Pancreas (tissue), 10 donors: ENCODE measurements at regions not wholly inside any gene's neighbourhood (a gene's known extent, or its start where the extent isn't known, plus 50 kb on each side); places are given as distances from the start of the nearest gene placed in this dataset.
"Not testable (repeated sequence)": the region's sequence is repeated elsewhere in the genome, so short reads cannot be mapped to it uniquely, and the experiment has no call there.

Experiments used
- ATAC-seq, 4 donors: fragments of 200-7000 bp; cut with Tn5 transposase; one replicate each; pipeline versions ENCODE4 v1.8.0 to v1.9.1; 2020; ENCODE audit warnings: mild to moderate bottlenecking in 4 of 4, moderate library complexity in 4 of 4
- DNase-seq, 6 donors: peaks; one replicate each; pipeline ENCODE4 v3.0.0-alpha.2; 2020
- FAIRE-seq: peaks from 2 replicates; lab custom pipeline; 2012; peaks lifted over from hg19 to GRCh38; lab: Jason Lieb, UNC
- H3K27ac ChIP-seq, 4 donors: fragments of 200-600 bp; sonication (generic); 1 replicate in 3 of 4; 2 replicates in 1 of 4; pipeline versions ENCODE4 v1.5.0 to v1.8.0; 2020
- H3K27me3 ChIP-seq, 4 donors: fragments of 200-600 bp; one replicate each; pipeline ENCODE4 v1.8.0; 2021
- H3K36me3 ChIP-seq, 3 donors: fragments of 200-600 bp; sonication (generic) in 1 of 3; one replicate each; pipeline versions ENCODE4 v1.5.0 to v1.8.0; 2020 to 2021
- H3K4me1 ChIP-seq, 3 donors: fragments of 200-600 bp; one replicate each; pipeline ENCODE4 v1.8.0; 2021
- H3K4me3 ChIP-seq, 4 donors: fragments of 200-600 bp; sonication (generic) in 2 of 4; one replicate each; pipeline versions ENCODE4 v1.5.0 to v1.8.0; 2020 to 2021
- H3K9me3 ChIP-seq, 4 donors: fragments of 200-600 bp; one replicate each; pipeline ENCODE4 v1.8.0; 2021
- WGBS, 2 donors: extraction: QIAGEN DNeasy Blood & Tissue Kit; methylation state at CpG; one replicate each; pipeline ENCODE4 v1.1.7; 2013; 5-methylcytosine and 5-hydroxymethylcytosine counted together
- intact Hi-C, 3 donors: fragments of 100-400 bp; cut with DNase I; formaldehyde crosslinking; loops; one replicate each; pipeline versions ENCODE4 v1.11.1 to v1.14.2; 2022
- TF ChIP-seq, protein P1 (sequence below), 4 donors: fragments of 200-600 bp; sonication (generic) in 3 of 4; IDR thresholded peaks; one replicate each; pipeline versions ENCODE4 v1.5.0 to v1.8.0; 2021; ENCODE audit warnings: antibody characterized with exemption in 4 of 4
- donor health status: healthy with polysubstance abuse.
- donor health status: DM: no; HTN: no; CAD: no; lungs with moderate emphysema.
- donor health status: DM: no; HTN: no; CAD: no.
- donor health status: control.
- donor health status: control.
- donor health status: Bipolar disorder and iron deficiency.
- donor health status: DM: yes; HTN: yes; CAD: no.
- donor health status: DM: no; HTN: no; CAD: no.
- donor health status: DM: no; HTN: no; CAD: no.
- donor health status: DM: yes; HTN: yes; CAD: no.

DNA sequence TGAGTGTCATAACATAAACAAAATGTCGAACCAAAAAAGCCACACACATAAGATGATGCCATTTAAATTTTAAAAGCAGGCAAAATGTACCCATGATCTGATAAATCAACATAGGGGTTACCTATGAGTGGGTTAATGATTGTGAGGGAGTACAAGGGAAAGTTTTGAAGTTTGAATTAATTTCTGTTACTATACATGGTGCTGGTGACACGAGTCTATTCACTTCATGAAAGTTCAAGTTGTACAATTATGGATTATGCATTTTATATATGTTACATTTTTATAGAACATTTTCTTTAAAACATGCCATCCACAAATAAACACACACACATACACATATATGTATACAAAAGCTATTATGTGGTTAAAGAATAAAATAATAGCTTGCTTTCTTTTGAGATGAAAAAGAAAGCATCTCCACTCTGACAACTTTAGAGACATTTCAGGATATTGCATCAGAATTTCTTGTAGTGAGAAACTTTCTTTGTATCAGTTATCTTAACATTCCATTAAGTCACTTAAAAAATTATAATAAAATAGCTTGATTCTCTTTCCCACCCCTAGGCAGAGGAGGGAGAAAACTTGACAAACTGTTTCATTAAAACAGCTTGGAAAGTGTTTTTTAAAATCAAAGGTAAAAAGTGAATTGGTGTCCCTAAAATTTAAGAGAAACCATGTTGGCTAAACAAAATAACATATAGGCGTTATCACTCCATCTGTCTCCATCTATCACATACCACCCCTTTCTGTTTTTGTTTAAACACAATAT, 891.8 kb upstream of the NDST4 start:
- Histone ChIP-seq H3K9me3 (no peaks in the 10 kb centered on the region), H3K36me3 (no peaks in the 10 kb centered on the region), H3K4me3 (no peak overlapping the region), H3K27me3 (no peaks in the 10 kb centered on the region), H3K4me1 (no peaks in the 10 kb centered on the region), H3K27ac (no peak overlapping the region)
- DNase-seq (no peak), ATAC-seq (no peak), FAIRE-seq (no peak)
- WGBS, 2 donors = 39 to 40% methylated on average over 3 of the region's 3 CpGs
- TF ChIP-seq, protein P1, sequence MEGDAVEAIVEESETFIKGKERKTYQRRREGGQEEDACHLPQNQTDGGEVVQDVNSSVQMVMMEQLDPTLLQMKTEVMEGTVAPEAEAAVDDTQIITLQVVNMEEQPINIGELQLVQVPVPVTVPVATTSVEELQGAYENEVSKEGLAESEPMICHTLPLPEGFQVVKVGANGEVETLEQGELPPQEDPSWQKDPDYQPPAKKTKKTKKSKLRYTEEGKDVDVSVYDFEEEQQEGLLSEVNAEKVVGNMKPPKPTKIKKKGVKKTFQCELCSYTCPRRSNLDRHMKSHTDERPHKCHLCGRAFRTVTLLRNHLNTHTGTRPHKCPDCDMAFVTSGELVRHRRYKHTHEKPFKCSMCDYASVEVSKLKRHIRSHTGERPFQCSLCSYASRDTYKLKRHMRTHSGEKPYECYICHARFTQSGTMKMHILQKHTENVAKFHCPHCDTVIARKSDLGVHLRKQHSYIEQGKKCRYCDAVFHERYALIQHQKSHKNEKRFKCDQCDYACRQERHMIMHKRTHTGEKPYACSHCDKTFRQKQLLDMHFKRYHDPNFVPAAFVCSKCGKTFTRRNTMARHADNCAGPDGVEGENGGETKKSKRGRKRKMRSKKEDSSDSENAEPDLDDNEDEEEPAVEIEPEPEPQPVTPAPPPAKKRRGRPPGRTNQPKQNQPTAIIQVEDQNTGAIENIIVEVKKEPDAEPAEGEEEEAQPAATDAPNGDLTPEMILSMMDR (IDR thresholded peaks at IDR 0.05) = no peak
- intact Hi-C loops = no loop called here

DNA sequence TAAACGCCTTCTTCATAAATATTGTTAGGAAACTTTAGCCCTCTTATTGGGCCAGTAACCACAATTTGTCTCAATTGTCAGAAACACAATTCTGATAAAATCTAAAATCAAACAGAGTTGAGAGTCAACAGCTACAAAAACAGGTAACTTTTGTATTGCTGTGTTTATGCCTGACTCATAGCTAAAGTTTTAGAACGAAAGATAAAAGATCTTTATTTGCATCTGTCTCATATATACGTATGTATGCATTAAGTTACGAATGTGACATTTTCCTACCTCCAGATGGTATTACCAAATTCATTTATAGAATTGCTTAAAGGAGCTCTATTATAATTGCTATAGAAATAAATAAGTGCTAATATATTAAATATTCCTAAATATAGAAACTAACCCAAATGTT, 887.9 kb upstream of the NDST4 start:
- no peak overlapping the region for H3K27ac ChIP-seq
- H3K27me3 ChIP-seq = no peaks in the 10 kb centered on the region
- H3K36me3 ChIP-seq = no peaks in the 10 kb centered on the region
- intact Hi-C loops = no loop called here
- FAIRE-seq (no peak), ATAC-seq (no peak), DNase-seq (no peak)
- no peaks in the 10 kb centered on the region for H3K4me1 ChIP-seq
- no peak overlapping the region for H3K4me3 ChIP-seq
- 63 to 69% methylated on average over 4 of the region's 4 CpGs for WGBS, 2 donors
- TF ChIP-seq, protein P1 (IDR thresholded peaks at IDR 0.05) = no peak
- no peaks in the 10 kb centered on the region for H3K9me3 ChIP-seq

DNA sequence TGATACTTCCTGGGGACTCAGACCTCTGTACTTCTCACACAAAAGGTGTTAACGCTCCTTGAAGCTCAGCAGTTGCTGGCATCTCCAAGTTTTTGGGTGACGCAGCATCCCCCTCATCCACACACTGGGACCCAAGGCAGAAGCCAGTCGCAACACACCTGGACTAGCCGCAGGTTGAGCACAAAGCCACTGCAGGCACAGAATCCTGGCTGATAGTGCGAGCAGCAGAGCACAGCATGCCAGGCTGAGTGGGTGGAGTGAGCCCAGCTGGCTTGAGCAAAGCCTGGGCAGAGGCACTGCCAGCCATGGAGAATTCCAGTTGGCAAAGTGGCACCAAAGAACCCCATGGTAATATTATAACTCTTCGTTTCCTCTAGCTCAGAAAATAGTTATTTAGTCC, 873.2 kb upstream of the NDST4 start:
- FAIRE-seq (no peak), ATAC-seq (no peak), DNase-seq (no peak)
- 66 to 80% methylated on average over 6 of the region's 6 CpGs for WGBS, 2 donors
- H3K36me3 ChIP-seq = no peaks in the 10 kb centered on the region
- TF ChIP-seq, protein P1 (IDR thresholded peaks at IDR 0.05) = no peak
- H3K27ac ChIP-seq = no peak overlapping the region
- intact Hi-C loops = no loop called here
- no peak overlapping the region for H3K4me3 ChIP-seq
- no peaks in the 10 kb centered on the region for H3K4me1 ChIP-seq
- no peaks in the 10 kb centered on the region for H3K9me3 ChIP-seq
- no peaks in the 10 kb centered on the region for H3K27me3 ChIP-seq

DNA sequence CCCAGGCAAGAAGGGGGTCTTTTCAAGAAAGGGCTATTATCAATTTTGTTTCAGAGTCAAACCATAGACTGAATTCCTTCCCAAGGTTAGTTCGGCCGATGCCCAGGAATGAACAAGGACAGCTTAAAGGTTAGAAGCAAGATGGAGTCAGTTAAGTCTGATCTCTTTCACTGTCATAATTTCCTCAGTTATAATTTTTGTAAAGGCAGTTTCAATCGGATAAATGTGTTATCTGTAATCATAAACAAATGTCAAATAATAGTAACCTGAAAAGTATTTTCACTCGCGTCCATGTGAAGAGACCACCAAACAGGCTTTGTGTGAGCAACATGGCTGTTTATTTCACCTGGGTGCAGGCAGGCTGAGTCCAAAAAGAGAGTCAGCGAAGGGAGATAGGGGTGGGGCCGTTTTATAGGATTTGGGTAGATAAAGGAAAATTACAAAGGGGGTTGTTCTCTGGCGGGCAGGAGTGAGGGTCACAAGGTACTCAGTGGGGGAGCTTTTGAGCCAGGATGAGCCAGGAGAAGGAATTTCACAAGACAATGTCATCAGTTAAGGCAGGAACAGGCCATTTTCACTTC, 862.1 kb upstream of the NDST4 start:
- intact Hi-C loops, H3K27me3 ChIP-seq, DNase-seq, H3K36me3 ChIP-seq, H3K4me3 ChIP-seq, H3K27ac ChIP-seq, ATAC-seq, H3K9me3 ChIP-seq, H3K4me1 ChIP-seq, FAIRE-seq: not testable (repeated sequence)
- 44 to 47% methylated on average over 8 of the region's 8 CpGs for WGBS, 2 donors

DNA sequence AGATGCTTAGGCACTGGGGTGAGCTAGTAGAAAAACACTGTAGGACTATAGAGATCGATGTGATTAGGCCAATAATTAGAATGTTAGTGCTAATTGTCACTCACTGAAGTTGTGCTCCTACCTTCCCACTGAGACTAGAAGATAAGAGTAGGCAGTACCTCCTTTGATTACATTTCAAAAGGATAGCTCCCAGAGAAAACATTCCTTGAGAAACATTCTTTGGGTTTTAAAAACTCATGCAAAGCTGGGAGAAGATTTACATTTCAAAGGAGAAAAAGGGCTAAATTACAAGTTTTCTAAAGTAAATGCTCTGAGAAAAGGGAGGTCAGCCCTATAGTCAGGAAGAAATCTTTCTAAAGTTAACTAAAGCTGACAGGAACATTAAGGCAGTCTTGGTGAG, 860.3 kb upstream of the NDST4 start:
- DNase-seq = no peak
- no peak overlapping the region for H3K27ac ChIP-seq
- intact Hi-C loops = no loop called here
- H3K36me3 ChIP-seq = no peaks in the 10 kb centered on the region
- TF ChIP-seq, protein P1 (IDR thresholded peaks at IDR 0.05) = no peak
- no peak overlapping the region for H3K4me3 ChIP-seq
- no peaks in the 10 kb centered on the region for H3K4me1 ChIP-seq
- WGBS, 2 donors = 0 to 3% methylated on average over 1 of the region's 1 CpG
- FAIRE-seq = no peak
- H3K27me3 ChIP-seq = no peaks in the 10 kb centered on the region
- H3K9me3 ChIP-seq = no peaks in the 10 kb centered on the region
- ATAC-seq = no peak
